SH-SY5Y (cell line): ENCODE measurements at regions not wholly inside any gene's neighbourhood (a gene's known extent, or its start where the extent isn't known, plus 50 kb on each side); places are given as distances from the start of the nearest gene placed in this dataset.

ENCODE experiments used
- GATA2 ChIP-seq: IDR thresholded peaks from 2 replicates; pipeline ENCODE4 v1.6.1; 2011; ENCODE audit warnings: mild to moderate bottlenecking, low read depth, low read length
- GATA3 ChIP-seq: IDR thresholded peaks from 2 replicates; pipeline ENCODE4 v1.6.1; 2011; ENCODE audit warnings: low read depth, mild to moderate bottlenecking, low read length, moderate library complexity

GRCh38 chr11:127273593-127274327, 273.2 kb upstream of the KIRREL3 start:
- TF ChIP-seq GATA2, result no peak
- TF ChIP-seq GATA3, result no peak
